HG02973 (cell line): ENCODE measurements at regions not wholly inside any gene's neighbourhood (a gene's known extent, or its start where the extent isn't known, plus 50 kb on each side); places are given as distances from the start of the nearest gene placed in this dataset.
A peak's percentile ranks its signal among the peaks of the same experiment; 100 is the strongest.
"Not testable (repeated sequence)": the region's sequence is repeated elsewhere in the genome, so short reads cannot be mapped to it uniquely, and the experiment has no call there.

Experiments
- ATAC-seq: cut with Tn5 transposase; IDR thresholded peaks from one replicate; pipeline ENCODE4 v1.9.1; 2021; ENCODE audit warnings: moderate library complexity; ENCODE audit not compliant: unreplicated experiment

DNA sequence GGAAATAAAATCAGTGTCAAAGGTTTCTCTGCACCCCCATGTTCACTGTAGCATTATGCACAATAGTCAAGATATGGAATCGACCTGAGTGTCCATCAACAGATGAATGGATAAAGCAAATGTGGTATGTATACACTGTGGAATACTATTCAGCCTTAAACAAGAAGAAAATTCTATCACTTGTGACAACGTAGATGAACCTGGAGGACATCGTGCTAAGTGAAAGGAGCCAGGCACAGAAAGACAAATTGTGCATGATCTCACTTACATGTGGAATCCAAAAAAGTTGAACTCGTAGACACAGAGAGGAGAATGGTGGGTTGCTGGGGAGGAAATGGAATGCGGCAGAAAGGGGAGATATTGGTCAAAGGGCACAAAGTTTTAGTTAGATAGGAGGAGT lies 136.3 kb upstream of the ESR1 start:
- ATAC-seq: no peak

DNA sequence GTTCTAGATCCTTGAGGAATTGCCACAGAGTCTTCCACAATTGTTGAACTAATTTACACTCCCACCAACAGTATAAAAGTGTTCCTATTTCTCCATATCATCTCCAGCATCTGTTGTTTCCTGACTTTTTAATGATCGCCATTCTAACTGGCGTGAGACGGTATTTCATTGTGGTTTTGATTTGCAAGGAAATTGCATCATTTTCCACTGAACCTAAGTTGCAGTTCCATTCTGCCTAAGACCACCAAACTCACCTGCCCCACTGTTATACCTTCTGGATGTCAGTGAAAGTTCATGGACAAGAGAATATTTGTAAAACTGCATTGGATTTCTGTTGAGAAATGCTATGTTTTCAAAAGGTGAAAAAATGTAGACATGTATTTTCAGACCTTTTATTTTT lies 132.9 kb upstream of the ESR1 start:
- no peak for ATAC-seq

GRCh38 chr6:151675746-151676459 lies 131.6 kb upstream of the ESR1 start:
- ATAC-seq: peak; percentile 91

DNA sequence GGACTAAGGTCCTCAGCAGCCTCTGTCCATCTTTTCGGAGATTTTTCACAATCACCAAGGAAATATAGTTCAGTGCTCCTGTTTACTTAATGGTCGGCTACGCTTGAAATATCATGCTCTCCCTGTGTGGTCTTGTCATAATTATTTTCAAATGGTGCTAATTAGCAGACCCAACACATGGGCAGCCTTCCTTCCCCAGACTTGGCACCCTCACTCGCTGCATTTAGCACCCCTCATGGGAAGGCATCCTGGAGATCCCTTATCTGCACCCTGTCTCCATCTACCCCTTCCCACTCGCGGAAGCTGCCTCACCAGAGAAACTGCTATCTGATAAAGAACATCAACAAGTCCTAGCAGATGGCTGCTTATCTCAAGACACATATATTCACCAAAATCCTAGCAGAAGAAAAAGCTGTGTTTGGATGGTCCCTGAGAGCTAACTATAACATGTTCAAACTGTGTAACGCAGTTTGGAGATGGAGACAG lies 131.0 kb upstream of the ESR1 start:
- no peak for ATAC-seq

GRCh38 chr6:151677404-151677803 lies 130.1 kb upstream of the ESR1 start:
- no peak for ATAC-seq

GRCh38 chr6:151679081-151679480 lies 128.4 kb upstream of the ESR1 start:
- ATAC-seq: no peak

- ATAC-seq: no peak
Measured at GRCh38 chr6:151679941-151680340, 127.5 kb upstream of the ESR1 start.

- no peak for ATAC-seq
Measured at GRCh38 chr6:151680846-151681432, 126.5 kb upstream of the ESR1 start.

DNA sequence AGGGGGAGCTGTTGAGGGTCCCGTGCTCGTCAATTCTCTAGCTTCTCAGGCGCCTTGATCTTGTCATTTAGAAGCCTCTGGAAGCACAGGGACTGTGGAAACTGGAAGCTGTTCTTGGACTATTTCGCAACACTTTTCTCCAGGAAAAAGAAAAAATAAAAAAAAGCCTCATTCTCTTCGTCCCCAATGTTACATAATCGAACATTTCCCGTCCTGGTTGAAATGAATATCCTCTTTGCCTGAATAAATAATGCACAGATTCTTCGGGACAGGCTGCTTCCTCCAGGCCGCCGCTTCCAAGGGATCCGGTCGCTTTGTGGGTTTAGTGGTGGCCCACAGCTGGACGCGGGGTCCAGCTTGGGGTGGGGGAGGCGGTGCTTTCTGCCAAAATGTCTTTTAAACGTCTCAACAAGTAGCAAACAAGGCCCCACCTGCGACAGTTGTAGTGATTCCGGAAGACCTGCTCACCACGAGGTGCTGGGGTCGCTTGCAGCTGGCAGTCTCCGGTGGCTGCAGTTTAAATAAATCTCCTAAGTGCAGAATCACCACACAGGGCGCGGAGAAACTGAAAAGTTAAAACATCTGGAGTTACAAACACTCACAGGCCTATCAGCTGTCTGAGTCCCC lies 125.9 kb upstream of the ESR1 start:
- ATAC-seq: no peak

DNA sequence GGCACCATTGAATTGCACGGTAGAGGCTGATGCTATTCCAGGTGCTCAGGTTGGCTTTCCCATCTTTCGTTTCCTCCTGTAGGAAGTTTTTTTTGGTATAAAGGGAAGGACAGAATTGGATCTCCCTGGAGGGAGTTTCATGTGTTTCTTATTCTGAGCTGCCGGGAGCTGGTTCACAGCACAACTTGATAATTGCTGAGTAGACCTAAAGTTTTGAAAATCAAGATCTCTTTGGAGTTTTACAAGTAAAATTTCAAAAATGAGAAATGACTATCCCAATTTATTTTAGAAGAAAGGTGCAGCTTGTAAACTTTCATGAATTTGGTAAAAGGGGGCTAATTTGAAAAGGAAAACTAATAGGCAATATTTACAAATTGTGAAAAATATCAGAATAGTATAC lies 125.2 kb upstream of the ESR1 start:
- no peak for ATAC-seq

- ATAC-seq: no peak
Measured at GRCh38 chr6:151682922-151683321, 124.6 kb upstream of the ESR1 start.

GRCh38 chr6:151683381-151683780 lies 124.1 kb upstream of the ESR1 start:
- ATAC-seq: no peak

DNA sequence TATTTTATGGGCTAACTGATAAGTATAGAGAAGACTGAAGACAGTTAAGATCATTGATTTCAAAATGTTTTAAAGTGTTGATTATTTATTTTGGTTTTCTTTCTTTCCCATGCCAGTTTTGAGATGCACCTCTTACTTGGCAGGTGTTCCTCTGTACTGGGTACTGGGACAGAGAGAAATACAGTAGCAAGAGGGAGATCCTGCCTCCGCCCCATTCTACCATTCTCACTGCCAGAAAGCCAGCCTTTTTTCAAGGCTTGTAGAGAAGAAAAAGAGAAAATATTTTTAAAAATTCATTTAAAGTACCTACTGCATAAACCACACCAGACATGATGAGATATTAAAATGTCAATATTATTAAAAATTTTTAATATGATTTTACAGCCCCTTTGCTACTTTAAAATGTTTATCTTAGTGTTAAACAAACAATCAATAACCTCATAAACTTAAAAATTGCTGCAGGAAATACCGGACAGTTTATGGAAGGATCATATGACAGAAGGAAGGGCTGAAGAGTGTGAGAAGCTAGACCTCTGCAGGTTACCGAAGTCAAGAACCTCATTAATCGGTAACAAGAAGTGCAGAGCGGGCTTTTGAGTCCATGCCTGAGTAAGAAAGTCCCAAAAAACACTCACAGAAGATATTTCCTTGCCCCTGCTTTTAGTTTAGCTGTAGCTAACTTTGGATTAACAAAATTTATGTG lies 117.8 kb upstream of the ESR1 start:
- no peak for ATAC-seq

GRCh38 chr6:151690303-151690702 lies 117.2 kb upstream of the ESR1 start:
- ATAC-seq: no peak

DNA sequence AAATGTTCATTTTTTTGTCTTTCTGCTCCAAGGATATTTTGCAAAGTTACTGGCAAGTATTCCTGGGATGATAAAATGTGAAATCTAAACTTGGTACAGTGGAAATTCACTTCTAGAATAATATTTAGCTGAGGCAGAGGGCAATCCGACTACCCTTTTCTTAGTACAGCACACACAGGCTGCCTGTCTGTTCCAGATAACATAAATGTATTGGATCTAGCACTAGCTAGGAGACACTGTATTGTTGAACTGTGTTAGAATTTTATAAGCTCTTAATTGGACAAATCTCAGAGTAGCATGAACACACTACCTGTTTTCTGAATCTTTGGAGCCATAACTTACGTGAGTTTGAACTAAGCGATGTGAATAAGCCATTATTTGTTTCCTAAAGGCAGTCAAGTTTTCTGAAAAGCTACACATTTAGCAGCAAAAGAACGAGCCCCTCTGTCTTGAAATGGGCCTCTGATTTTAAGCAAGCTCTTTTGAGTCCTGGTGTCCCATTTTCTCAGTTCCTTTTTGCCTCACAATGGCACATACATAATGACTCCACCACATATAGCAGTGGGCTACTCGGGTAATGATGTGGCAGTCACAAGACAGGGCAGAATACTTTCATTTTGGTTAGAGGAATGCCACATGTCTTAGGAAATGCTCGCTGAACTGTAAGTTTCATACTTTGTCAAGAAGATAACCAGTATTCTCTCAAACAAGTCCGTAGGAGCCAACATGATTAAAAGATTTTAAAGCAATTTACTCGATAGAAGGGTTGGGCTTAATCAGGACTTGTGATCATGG lies 116.5 kb upstream of the ESR1 start:
- ATAC-seq: peak; percentile 98

GRCh38 chr6:151692216-151692615 lies 115.3 kb upstream of the ESR1 start:
- ATAC-seq: no peak

GRCh38 chr6:151693366-151693765 lies 114.1 kb upstream of the ESR1 start:
- ATAC-seq: no peak

DNA sequence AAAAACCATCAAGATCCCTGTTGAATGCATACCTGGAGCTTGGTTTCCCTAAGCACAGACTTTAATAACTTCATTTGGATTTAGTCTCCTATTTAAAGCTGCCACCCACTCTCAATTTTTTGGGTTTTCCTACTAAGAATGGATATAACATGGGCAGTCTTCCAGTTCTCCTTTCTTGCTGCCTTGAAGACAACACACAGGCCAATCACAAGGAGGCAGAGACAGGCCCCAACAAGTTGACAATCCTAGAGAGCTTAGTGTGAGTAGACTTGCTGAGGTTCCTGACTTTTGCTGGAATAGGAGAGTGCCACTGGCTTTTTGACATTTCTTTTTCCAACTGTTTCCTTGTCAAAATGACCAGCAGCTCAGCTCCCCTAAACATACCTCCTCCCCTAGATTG lies 112.3 kb upstream of the ESR1 start:
- no peak for ATAC-seq

DNA sequence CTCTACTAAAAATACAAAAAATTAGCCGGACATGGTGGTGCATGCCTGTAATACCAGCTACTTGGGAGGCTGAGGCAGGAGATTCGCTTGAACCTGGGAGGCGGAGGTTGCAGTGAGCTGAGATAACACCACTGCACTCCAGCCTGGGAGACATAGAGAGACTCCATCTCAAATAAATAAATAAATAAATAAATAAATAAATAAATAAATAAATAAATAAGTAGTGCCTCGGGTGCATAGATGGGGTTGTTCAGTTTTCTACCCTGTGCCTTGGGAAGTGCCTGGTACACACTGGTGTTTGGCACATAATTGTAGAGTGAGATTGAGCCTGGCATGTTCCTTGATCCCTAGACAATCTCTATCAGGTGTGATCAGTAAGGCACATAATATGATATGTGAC lies 111.2 kb upstream of the ESR1 start:
- ATAC-seq: not testable (repeated sequence)

- no peak for ATAC-seq
Measured at GRCh38 chr6:151698931-151699700, 108.4 kb upstream of the ESR1 start.
